ENCODE measurements at regions not wholly inside any gene's neighbourhood (a gene's known extent, or its start where the extent isn't known, plus 50 kb on each side); places are given as distances from the start of the nearest gene placed in this dataset.

DNA sequence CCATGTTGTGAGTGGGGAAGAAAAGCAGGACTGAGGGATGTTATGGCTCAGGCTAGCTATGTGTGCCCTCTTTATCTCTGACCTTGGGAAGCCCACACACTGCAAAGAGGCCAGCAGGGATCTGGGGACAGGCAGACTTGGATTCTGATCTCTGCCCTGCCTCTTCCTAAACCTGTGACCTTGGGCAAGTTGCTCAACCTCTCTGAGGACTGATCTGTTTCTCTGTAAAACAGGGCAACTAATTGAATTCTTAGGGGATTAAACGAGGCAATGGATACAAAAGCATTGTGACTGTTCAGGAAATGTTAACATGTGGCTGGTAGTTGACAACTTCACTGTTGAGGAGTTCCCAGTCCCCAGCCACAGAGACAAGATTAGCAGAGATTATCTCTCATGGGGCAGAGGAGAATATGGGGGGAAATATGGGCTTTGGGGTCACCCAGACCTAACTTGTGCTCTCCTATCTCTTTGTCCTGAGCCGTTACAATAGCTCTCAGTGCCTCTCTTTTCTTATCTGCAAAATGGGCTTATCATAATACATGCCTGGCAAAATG lies 184.7 kb upstream of the GLI2 start:
- TF ChIP-seq, protein P1, sequence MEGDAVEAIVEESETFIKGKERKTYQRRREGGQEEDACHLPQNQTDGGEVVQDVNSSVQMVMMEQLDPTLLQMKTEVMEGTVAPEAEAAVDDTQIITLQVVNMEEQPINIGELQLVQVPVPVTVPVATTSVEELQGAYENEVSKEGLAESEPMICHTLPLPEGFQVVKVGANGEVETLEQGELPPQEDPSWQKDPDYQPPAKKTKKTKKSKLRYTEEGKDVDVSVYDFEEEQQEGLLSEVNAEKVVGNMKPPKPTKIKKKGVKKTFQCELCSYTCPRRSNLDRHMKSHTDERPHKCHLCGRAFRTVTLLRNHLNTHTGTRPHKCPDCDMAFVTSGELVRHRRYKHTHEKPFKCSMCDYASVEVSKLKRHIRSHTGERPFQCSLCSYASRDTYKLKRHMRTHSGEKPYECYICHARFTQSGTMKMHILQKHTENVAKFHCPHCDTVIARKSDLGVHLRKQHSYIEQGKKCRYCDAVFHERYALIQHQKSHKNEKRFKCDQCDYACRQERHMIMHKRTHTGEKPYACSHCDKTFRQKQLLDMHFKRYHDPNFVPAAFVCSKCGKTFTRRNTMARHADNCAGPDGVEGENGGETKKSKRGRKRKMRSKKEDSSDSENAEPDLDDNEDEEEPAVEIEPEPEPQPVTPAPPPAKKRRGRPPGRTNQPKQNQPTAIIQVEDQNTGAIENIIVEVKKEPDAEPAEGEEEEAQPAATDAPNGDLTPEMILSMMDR (IDR thresholded peaks at IDR 0.05; ENCODE audit: low read length): no peak
- no peak for TF ChIP-seq EZH2 (optimal IDR thresholded peaks at IDR 0.05; ENCODE audit: low read depth, low read length)
- no peak for TF ChIP-seq EZH2phosphoT487 (IDR thresholded peaks at IDR 0.05; ENCODE audit: low read length)
- Histone ChIP-seq H3K9ac (ENCODE audit: low read length) (no peak overlapping the region), H3K9me3 (replicated peaks; ENCODE audit: insufficient read depth, low read length) (no peaks in the 10 kb centered on the region), H3K27me3 (replicated peaks; ENCODE audit: insufficient read depth, low read length) (no peaks in the 10 kb centered on the region; the same call in 1 of the 2 replicates), H3K9me2 (replicated peaks; ENCODE audit: insufficient read depth, low read length) (no peaks in the 10 kb centered on the region), H4K20me1 (ENCODE audit: insufficient read depth, low read length) (no peaks in the 10 kb centered on the region), H3F3A (ENCODE audit: insufficient read depth, low read length) (no peaks in the 10 kb centered on the region), H3K79me2 (ENCODE audit: low read length) (no peaks in the 10 kb centered on the region), H2AFZ (ENCODE audit: low read length) (no peak overlapping the region), H3K27ac (ENCODE audit: low read length) (no peak overlapping the region), H3K36me3 (replicated peaks; ENCODE audit: insufficient read depth, low read length) (no peaks in the 10 kb centered on the region), H3K4me3 (ENCODE audit: low read length) (no peak overlapping the region), H3K4me2 (ENCODE audit: low read depth, low read length) (no peak overlapping the region), H3K4me1 (ENCODE audit: low read length) (no peaks in the 10 kb centered on the region)
- no peak for DNase-seq

DNA sequence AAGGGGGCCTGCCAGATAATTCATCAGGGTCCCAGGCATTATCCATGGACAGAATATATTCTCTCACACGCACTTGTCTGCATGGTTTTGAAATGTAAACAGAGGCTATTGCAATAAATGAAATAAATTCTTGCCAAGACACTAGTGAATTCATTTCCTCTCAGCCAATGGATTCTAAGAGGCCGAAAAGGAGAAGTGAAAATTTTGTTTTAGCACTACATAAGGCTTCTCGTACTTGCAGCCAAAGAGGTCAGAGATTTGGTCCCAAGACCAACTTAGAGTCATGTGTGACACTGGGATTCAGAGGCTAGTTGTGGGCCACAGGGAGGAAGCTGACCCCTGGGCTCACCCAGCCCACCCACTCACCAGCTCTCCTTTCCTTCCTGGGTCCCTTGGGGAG lies 184.1 kb upstream of the GLI2 start:
- H3K4me1 ChIP-seq (ENCODE audit: low read length): no peaks in the 10 kb centered on the region
- no peak for TF ChIP-seq EZH2 (optimal IDR thresholded peaks at IDR 0.05; ENCODE audit: low read depth, low read length)
- TF ChIP-seq, protein P1 (IDR thresholded peaks at IDR 0.05; ENCODE audit: low read length): no peak
- no peak for TF ChIP-seq EZH2phosphoT487 (IDR thresholded peaks at IDR 0.05; ENCODE audit: low read length)
- H3K9ac ChIP-seq (ENCODE audit: low read length): no peak overlapping the region
- no peaks in the 10 kb centered on the region for H4K20me1 ChIP-seq (ENCODE audit: insufficient read depth, low read length)
- no peak overlapping the region for H3K4me3 ChIP-seq (ENCODE audit: low read length)
- H3K9me2 ChIP-seq (replicated peaks; ENCODE audit: insufficient read depth, low read length): no peaks in the 10 kb centered on the region
- no peaks in the 10 kb centered on the region for H3K9me3 ChIP-seq (replicated peaks; ENCODE audit: insufficient read depth, low read length)
- no peaks in the 10 kb centered on the region for H3F3A ChIP-seq (ENCODE audit: insufficient read depth, low read length)
- H3K27me3 ChIP-seq (replicated peaks; ENCODE audit: insufficient read depth, low read length): no peaks in the 10 kb centered on the region
- no peak overlapping the region for H3K27ac ChIP-seq (ENCODE audit: low read length)
- DNase-seq: no peak
- H2AFZ ChIP-seq (ENCODE audit: low read length): no peak overlapping the region
- H3K4me2 ChIP-seq (ENCODE audit: low read depth, low read length): no peak overlapping the region
- H3K79me2 ChIP-seq (ENCODE audit: low read length): no peaks in the 10 kb centered on the region
- no peaks in the 10 kb centered on the region for H3K36me3 ChIP-seq (replicated peaks; ENCODE audit: insufficient read depth, low read length)

DNA sequence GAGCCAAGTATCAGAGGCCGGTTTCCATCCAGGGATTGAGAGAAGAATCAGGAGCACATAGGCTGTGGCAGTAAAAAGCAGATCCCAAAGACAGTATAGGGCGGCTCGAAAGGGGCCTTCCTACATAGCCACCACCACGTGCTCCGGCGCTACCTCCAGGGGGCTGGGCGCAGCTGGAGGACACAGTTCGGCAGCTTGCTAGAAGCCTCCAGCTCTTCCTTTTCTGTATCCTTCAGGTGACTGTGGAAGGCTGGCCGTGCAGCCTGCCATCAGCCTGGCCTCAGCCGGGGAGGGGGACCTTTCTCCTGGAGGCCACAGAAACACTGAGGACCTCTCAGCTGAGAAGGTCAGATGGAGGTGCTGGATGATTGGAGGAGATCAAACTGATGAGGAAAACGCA lies 183.6 kb upstream of the GLI2 start:
- Histone ChIP-seq H3K36me3 (replicated peaks; ENCODE audit: insufficient read depth, low read length) (no peaks in the 10 kb centered on the region), H3K4me3 (ENCODE audit: low read length) (no peak overlapping the region), H3K4me1 (ENCODE audit: low read length) (no peaks in the 10 kb centered on the region), H2AFZ (ENCODE audit: low read length) (no peak overlapping the region), H3K9me2 (replicated peaks; ENCODE audit: insufficient read depth, low read length) (no peaks in the 10 kb centered on the region), H3K27me3 (replicated peaks; ENCODE audit: insufficient read depth, low read length) (no peaks in the 10 kb centered on the region), H3K9ac (ENCODE audit: low read length) (no peak overlapping the region), H3K27ac (ENCODE audit: low read length) (no peak overlapping the region), H3K9me3 (replicated peaks; ENCODE audit: insufficient read depth, low read length) (no peaks in the 10 kb centered on the region), H3F3A (ENCODE audit: insufficient read depth, low read length) (no peaks in the 10 kb centered on the region), H4K20me1 (ENCODE audit: insufficient read depth, low read length) (no peaks in the 10 kb centered on the region), H3K4me2 (ENCODE audit: low read depth, low read length) (no peak overlapping the region), H3K79me2 (ENCODE audit: low read length) (no peaks in the 10 kb centered on the region)
- no peak for DNase-seq
- TF ChIP-seq EZH2 (optimal IDR thresholded peaks at IDR 0.05; ENCODE audit: low read depth, low read length): no peak
- no peak for TF ChIP-seq EZH2phosphoT487 (IDR thresholded peaks at IDR 0.05; ENCODE audit: low read length)
- TF ChIP-seq, protein P1 (IDR thresholded peaks at IDR 0.05; ENCODE audit: low read length): no peak

Measured in MM.1S (cell line).